NCI-H526 (cell line): ENCODE measurements at regions not wholly inside any gene's neighbourhood (a gene's known extent, or its start where the extent isn't known, plus 50 kb on each side); places are given as distances from the start of the nearest gene placed in this dataset.
"Not testable (repeated sequence)": the region's sequence is repeated elsewhere in the genome, so short reads cannot be mapped to it uniquely, and the experiment has no call there.

Experiments used
- DNase-seq, 2 experiments: peaks; one replicate each; lab custom pipeline; 2025; lab: John Stamatoyannopoulos, UW

DNA sequence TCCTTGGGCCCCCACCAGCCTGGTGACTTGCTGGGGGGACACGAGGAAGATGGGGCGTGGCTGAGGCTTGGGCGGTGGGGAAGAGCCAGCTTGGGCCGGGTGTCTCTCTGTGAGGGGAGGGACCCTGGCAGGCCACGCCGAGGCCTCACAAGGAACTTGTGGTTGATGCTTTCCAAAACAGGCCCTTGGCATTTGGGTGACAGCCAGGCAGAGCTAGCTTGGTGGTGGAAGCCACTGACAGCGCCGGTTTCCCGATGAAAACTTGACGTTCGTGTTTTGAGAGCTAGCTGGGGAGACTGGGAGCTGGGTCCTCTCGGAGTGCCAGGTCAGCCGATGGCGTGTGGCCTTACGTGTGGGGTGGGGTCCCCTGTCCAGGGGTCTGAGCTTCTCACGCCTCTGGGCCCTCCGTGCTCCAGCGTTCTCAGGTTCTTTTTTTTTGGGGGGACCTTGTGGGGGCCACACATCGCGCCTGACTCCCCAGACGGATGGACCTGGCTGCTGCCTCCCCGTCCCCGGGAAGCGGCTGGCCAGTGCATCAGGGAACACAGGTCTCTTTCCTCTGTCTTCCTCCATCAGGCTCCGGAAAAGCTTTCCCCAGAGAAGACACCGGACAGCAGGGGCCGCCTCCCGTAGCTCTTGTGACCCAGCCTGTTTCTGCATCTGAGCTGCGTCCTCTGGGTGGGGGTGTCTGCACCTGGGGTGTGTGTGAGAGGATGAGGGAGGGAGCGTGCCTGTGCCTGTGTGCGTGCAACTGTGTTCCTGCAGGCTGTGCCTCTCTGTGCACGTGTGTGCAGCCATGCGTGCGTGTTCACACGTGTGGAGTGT, 129.3 kb upstream of the LPCAT1 start:
- peak in 1 of 2 experiments; percentile 24 for DNase-seq

DNA sequence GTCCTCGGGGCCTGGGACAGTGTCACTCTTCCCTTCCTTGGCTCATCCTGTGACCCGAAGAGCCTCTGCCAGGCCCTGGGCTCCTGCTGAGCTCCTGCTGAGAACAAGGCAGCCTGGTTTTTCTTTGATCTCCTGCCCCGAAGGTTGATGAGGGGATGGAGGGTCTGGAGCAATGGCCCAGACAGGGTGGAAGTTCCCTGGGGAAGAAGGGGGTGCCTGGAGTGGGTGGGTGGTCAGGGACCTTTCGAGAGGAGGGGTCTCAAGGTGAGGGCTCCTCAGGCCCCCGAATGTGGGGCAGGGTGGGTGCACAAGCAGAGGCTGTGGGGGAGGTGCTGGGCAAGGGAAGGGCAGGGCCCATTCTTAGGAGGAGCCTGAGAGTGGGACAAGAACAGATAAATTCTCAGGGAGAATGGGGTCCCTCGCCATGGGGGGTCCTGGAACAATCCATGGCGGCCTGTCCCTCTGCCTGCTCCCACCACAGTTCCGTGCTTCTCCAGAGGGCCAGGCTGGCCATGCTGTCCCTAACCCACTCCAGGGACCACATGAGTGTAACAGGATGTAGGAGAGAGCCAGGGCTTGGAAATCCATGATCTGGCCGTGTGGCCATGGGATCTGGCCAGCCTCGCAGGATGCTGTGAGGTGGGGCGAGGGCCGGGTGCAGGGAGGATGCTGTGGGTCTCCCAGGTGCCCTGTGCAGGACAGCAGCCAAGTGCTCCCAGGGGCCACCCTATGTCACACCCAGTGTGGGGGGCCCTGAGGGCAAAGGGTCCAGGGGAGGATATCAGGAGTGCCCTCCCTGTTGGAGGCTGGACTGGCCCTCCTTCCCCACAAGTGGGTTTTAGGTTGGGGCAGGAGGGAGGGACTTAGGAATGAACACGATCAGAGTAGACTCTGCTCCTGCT, 128.5 kb upstream of the LPCAT1 start:
- no peak for DNase-seq

GRCh38 chr5:1651250-1651649, 127.5 kb upstream of the LPCAT1 start:
- no peak for DNase-seq

GRCh38 chr5:1649554-1649953, 125.8 kb upstream of the LPCAT1 start:
- no peak for DNase-seq

- DNase-seq = no peak
Observed at GRCh38 chr5:1648806-1649205, 125.0 kb upstream of the LPCAT1 start.

- DNase-seq = no peak
Observed at GRCh38 chr5:1647580-1647979, 123.8 kb upstream of the LPCAT1 start.

DNA sequence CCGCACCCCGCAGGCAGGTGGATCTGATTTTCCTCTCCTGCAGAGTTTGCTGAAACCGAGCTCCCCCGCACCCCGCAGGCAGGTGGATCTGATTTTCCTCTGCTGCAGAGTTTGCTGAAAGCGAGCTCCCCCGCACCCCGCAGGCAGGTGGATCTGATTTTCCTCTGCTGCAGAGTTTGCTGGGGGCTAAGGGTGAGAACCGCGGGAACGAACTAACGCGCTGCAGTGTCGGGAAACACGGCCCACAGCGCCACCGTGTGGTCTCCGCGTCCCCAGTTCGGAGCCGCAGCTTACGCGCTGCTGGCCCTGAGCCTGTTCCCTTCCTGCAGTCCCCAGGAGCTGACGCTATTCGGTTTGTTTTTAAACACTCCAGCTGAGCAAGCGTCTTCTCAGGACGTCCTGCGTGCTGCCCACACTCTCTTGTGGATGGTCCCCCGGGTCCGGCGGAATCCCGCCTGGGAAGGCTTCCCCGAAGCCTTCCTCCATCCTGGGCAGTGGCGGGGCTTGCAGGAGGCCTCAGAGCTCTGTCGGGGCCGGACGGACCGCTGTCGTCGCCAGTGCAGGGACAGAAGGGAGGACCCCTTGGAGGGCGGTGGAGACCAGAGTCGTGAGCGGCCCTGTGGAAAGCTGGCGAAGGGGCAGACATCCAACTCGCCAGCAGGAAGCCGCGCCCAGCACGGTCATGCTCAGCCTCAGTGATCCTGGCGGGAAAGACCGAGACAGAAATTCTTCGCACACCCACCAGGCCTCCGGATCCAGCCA, 121.2 kb upstream of the LPCAT1 start:
- peak; percentile 45 to 91 for DNase-seq

DNA sequence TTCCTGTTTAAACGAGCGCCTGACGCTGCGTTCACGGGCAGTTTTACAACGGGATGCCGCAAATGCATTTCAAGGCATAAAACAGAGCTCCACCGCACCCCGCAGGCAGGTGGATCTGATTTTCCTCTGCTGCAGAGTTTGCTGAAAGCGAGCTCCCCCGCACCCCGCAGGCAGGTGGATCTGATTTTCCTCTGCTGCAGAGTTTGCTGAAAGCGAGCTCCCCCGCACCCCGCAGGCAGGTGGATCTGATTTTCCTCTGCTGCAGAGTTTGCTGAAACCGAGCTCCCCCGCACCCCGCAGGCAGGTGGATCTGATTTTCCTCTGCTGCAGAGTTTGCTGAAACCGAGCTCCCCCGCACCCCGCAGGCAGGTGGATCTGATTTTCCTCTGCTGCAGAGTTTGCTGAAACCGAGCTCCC, 120.6 kb upstream of the LPCAT1 start:
- DNase-seq = not testable (repeated sequence)

GRCh38 chr5:1643651-1644392, 120.1 kb upstream of the LPCAT1 start:
- no peak for DNase-seq

- no peak for DNase-seq
Observed at GRCh38 chr5:1642621-1643061, 118.9 kb upstream of the LPCAT1 start.

DNA sequence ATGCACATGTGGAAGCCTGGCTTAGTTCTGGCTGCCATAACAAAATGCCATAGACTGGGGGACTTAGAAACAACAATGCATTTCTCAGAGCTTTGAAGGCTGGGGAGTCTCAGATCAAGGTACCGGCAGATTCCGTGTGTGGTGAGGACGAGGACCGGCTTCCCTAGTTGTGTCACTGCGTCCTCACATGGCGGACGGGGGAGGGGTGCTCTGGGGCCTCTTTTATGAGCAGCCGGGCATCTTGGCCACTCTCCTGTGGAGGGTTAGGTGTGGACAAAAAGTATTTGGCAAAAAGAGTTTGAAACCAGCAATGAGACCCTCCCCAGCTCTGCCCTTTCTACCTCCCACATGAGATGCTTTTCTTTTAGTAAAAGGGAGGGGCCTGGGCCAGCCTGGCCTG, 118.5 kb upstream of the LPCAT1 start:
- no peak for DNase-seq

DNA sequence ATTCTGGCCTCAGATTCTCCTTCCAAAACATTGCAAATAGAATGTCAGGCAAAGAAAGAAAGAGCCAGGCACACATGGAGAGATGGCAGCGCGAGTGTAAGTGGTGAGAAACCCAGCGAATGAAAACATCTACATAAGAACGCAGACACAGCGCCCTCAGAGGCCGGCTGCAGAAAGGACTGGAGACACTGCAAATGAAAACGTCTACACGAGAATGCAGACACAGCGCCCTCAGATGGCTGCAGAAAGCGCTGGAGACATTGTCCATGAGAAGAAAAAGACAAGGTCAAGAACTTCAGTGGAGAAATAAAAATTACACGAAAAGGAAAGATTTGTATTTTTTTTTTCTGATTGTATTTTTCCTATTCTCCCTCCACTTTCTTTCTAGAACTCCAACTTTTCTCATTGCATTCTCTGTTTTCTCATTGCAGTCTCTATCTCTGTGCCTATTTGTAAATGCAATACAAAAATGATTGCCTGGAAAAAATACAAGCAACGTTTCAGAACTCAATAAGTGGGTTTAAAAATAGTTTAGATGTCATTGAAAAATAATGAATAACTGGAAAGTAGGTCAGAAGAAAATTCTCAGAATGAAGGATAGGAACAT, 117.9 kb upstream of the LPCAT1 start:
- DNase-seq = peak; percentile 83 to 92

DNA sequence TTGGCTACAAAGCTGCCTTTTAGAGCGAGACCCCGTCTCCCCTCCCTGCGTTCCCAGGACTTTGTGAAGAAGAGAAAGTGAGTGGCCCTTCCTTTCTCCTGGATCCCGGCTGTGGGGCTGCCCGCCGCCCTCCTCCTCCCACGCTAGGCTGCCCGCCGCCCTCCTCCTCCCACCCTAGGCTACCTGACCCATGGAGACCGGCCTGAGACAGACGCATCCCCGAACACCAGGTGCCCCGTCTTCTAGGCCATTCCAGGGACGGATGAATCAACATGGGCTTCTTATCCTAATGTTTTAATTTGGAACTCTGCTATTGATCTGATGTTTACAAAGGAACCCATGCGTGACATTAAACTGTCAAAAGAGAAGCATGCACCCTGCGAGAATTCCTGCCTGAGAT, 117.3 kb upstream of the LPCAT1 start:
- DNase-seq = no peak

DNA sequence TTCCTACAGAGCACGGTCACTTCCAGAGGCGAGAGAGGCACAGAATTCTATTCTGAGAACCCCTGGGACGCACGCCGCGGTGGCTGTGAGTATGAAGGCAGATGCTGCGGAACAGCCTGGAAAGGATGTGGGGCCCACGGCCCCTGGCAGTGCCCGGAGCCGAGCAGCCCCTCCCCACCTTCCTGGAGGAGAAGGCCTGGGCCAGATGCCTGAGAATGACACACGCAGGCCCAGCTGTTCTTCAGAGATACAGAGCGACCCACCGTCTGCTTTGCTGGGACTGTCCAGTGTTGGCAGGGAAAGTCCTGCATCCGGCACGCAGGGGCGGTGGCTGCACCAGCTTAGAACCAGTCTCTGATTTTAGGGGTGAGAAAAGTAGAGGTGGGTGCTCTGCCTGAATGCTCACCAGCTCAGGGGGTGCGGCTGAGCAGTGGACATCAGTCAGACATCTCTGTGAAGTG, 116.7 kb upstream of the LPCAT1 start:
- DNase-seq = no peak

- no peak for DNase-seq
Observed at GRCh38 chr5:1639757-1640156, 116.0 kb upstream of the LPCAT1 start.

- DNase-seq = no peak
Observed at GRCh38 chr5:1638658-1639400, 115.1 kb upstream of the LPCAT1 start.

DNA sequence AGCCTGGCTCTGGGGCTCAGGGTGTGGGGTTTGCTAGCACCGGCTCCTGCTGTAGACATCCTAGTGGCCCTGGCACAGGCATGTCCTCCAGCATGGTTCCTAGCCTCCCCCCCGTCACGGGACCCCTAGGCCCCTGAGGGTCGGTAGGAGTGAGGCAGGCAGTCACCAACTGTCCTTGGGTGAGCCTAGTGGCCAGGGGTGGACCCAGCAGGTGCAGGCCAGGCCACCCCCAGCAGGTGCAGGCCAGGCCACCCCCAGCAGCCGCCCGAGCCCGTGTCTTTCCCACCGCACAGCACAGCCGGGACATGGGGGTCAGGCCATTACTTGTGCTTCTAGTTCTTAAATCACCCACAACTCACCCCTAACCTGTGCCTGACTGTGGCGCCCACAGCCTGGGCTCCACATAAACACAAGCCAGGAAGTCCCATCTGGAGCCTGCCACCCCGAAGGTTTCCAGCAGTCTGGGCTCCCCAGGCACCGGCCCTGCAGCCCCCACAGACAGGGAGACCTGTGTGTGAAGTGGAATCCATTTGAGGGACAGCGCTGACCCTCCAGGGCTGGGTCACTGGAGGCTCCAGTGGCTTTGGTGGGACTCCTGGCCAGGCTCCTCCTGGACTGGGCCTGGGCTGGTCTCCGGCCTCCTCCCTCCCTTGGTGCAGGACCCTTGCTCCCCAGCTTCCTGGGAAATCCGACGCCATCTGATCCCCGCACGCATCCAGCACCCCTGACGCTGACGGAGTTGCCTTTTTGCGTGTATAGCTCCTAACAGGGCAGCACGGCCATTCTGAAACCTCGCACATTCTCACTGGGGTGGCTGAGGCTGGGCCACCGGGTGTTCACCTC, 114.1 kb upstream of the LPCAT1 start:
- DNase-seq = no peak

GRCh38 chr5:1636981-1637638, 113.3 kb upstream of the LPCAT1 start:
- DNase-seq = no peak
